PC-3 (cell line): ENCODE measurements at regions not wholly inside any gene's neighbourhood (a gene's known extent, or its start where the extent isn't known, plus 50 kb on each side); places are given as distances from the start of the nearest gene placed in this dataset.

Source experiments
- ATAC-seq: fragments of 200-7000 bp; cut with Tn5 transposase; 2 replicates; pipeline ENCODE4 v1.9.1; 2020; ENCODE audit warnings: mild to moderate bottlenecking, moderate library complexity
- BruUV-seq: library from RNA; stranded (reverse); fragments of 400-500 nt; replicated peaks from 2 replicates; lab custom pipeline; 2021; lab: Mats Ljungman, UMichigan
- CTCF ChIA-PET: fragments of 300-600 bp; sonication (Branson Sonifier 250); formaldehyde crosslinking; loops from one replicate; lab custom pipeline; 2022; ENCODE audit warnings: antibody characterized with exemption; lab: Charles Lee
- POLR2A ChIA-PET: fragments of 300-600 bp; sonication (Branson Sonifier 250); formaldehyde crosslinking; loops from one replicate; lab custom pipeline; 2022; ENCODE audit warnings: antibody characterized with exemption; ENCODE audit not compliant: unreplicated experiment; lab: Charles Lee
- DNase-seq: peaks from one replicate; pipeline ENCODE4 v3.0.0-alpha.2; 2015
- H2AFZ ChIP-seq: fragments of 300-600 bp; sonication (generic); 2 replicates; pipeline ENCODE4 v1.6.0; 2016; ENCODE audit warnings: antibody characterized with exemption, low read length
- H3F3A ChIP-seq: fragments of 300-600 bp; sonication (generic); one replicate; pipeline ENCODE4 v1.6.0; 2017; ENCODE audit warnings: antibody characterized with exemption, low read length, control low read depth, mild to moderate bottlenecking; ENCODE audit not compliant: unreplicated experiment
- H3K27ac ChIP-seq: fragments of 300-600 bp; sonication (generic); 2 replicates; pipeline ENCODE4 v1.5.1; 2016; ENCODE audit warnings: mild to moderate bottlenecking, low read length
- H3K27me3 ChIP-seq: fragments of 300-600 bp; sonication (generic); 2 replicates; pipeline ENCODE4 v1.6.1; 2016; ENCODE audit warnings: low read length, mixed read lengths
- H3K36me3 ChIP-seq: fragments of 300-600 bp; sonication (generic); 2 replicates; pipeline ENCODE4 v1.6.1; 2016; ENCODE audit warnings: low read depth, mixed run types, low read length, mixed read lengths
- H3K4me1 ChIP-seq: fragments of 300-600 bp; sonication (generic); 2 replicates; pipeline ENCODE4 v1.5.1; 2016; ENCODE audit warnings: low read length; ENCODE audit not compliant: insufficient read depth
- H3K4me2 ChIP-seq: fragments of 300-600 bp; sonication (generic); 2 replicates; pipeline ENCODE4 v1.6.0; 2016; ENCODE audit warnings: low read length
- H3K4me3 ChIP-seq: fragments of 300-600 bp; sonication (generic); 2 replicates; pipeline ENCODE4 v1.5.1; 2016; ENCODE audit warnings: mild to moderate bottlenecking, low read length, mixed read lengths
- H3K79me2 ChIP-seq: fragments of 300-600 bp; sonication (generic); 2 replicates; pipeline ENCODE4 v1.6.1; 2017; ENCODE audit warnings: low read length, mixed read lengths
- H3K9ac ChIP-seq: fragments of 300-600 bp; sonication (generic); 2 replicates; pipeline ENCODE4 v1.6.0; 2016; ENCODE audit warnings: mild to moderate bottlenecking, low read length
- H3K9me2 ChIP-seq: fragments of 300-600 bp; sonication (generic); replicated peaks from 2 replicates; pipeline ENCODE4 v1.6.1; 2016; ENCODE audit warnings: mixed run types, low read length, mixed read lengths
- H3K9me3 ChIP-seq: fragments of 300-600 bp; sonication (generic); 2 replicates; pipeline ENCODE4 v1.6.1; 2016; ENCODE audit warnings: low read length, mixed read lengths
- H4K20me1 ChIP-seq: fragments of 300-600 bp; sonication (generic); 2 replicates; pipeline ENCODE4 v1.6.1; 2016; ENCODE audit warnings: low read length, mixed read lengths
- EZH2 ChIP-seq: fragments of 300-600 bp; sonication (generic); IDR thresholded peaks from one replicate; pipeline ENCODE4 v1.6.1; 2017; ENCODE audit warnings: antibody characterized with exemption, mild to moderate bottlenecking, low read length; ENCODE audit not compliant: unreplicated experiment
- EZH2phosphoT487 ChIP-seq: fragments of 300-600 bp; sonication (generic); IDR thresholded peaks from 2 replicates; pipeline ENCODE4 v1.6.1; 2018; ENCODE audit warnings: mild to moderate bottlenecking, antibody characterized with exemption, low read length, borderline replicate concordance
- intact Hi-C: fragments of 100-400 bp; cut with micrococcal nuclease; formaldehyde crosslinking; loops from 2 replicates; pipeline ENCODE4 v1.9.0; 2023
- TF ChIP-seq, protein P1 (sequence below): fragments of 300-600 bp; sonication (generic); conservative IDR thresholded peaks from 2 replicates; pipeline ENCODE4 v1.5.1; 2017; ENCODE audit warnings: antibody characterized with exemption, low read depth, mild to moderate bottlenecking, low read length

DNA sequence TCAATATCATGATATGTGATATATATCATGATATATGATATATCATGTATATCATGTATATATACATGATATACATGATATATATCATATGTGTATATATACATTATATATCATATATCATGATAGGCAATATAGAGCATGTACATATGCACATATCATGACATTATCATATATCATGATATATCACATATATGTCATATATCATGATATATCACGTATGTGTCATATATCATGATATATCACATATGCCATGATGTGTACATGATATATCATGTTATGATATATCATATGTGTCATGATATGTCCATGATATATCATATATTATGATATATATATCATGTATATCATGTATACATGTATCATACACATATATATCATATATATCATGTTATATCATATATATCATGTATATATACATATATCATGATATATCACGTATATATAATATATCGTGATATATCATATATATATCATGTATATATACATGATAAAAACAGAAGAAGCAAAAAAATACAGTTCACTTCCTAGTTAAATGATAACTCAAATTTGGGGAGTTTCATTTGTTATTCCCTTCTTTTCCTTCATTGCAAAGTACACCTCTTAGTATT, 670.1 kb upstream of the EPHA5 start:
- CTCF ChIA-PET = no interaction called here
- H3K9me2 ChIP-seq = no peaks in the 10 kb centered on the region
- H3K79me2 ChIP-seq = no peaks in the 10 kb centered on the region
- H3K4me2 ChIP-seq = no peak overlapping the region
- no TSS peak for BruUV-seq
- no peak for DNase-seq
- POLR2A ChIA-PET = no interaction called here
- no peak overlapping the region for H3K4me3 ChIP-seq
- no peaks in the 10 kb centered on the region for H3K4me1 ChIP-seq
- H3F3A ChIP-seq = no peaks in the 10 kb centered on the region
- TF ChIP-seq EZH2 (no peak), EZH2phosphoT487 (no peak)
- TF ChIP-seq, protein P1, sequence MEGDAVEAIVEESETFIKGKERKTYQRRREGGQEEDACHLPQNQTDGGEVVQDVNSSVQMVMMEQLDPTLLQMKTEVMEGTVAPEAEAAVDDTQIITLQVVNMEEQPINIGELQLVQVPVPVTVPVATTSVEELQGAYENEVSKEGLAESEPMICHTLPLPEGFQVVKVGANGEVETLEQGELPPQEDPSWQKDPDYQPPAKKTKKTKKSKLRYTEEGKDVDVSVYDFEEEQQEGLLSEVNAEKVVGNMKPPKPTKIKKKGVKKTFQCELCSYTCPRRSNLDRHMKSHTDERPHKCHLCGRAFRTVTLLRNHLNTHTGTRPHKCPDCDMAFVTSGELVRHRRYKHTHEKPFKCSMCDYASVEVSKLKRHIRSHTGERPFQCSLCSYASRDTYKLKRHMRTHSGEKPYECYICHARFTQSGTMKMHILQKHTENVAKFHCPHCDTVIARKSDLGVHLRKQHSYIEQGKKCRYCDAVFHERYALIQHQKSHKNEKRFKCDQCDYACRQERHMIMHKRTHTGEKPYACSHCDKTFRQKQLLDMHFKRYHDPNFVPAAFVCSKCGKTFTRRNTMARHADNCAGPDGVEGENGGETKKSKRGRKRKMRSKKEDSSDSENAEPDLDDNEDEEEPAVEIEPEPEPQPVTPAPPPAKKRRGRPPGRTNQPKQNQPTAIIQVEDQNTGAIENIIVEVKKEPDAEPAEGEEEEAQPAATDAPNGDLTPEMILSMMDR = no peak
- no peaks in the 10 kb centered on the region for H3K36me3 ChIP-seq
- H3K9me3 ChIP-seq = no peaks in the 10 kb centered on the region
- no peak for ATAC-seq
- H2AFZ ChIP-seq = no peak overlapping the region
- no peak overlapping the region for H3K27ac ChIP-seq
- H3K27me3 ChIP-seq = no peaks in the 10 kb centered on the region
- H3K9ac ChIP-seq = no peak overlapping the region
- intact Hi-C loops = no loop called here
- no peaks in the 10 kb centered on the region for H4K20me1 ChIP-seq

DNA sequence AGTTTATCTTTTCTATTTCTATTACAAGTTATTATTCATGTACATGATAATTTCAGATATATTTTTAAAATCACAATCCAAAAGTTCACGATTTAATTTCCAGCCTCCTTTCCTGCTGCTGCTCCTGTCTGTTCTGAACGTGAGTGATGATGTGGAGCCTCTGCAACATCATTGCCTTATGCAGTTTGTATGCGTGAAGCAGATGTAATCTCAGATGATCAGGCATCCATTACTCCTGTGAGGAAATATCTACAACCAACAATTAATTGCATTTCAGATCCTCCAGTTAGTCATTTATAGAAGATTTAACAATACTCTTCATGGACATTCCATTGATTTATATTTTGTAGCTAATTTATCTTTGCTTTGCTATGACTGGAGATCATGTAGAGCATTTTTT, 668.7 kb upstream of the EPHA5 start:
- no peaks in the 10 kb centered on the region for H3F3A ChIP-seq
- H3K4me1 ChIP-seq = no peaks in the 10 kb centered on the region
- no peak for ATAC-seq
- no peak overlapping the region for H3K27ac ChIP-seq
- CTCF ChIA-PET = no interaction called here
- no peak overlapping the region for H3K4me3 ChIP-seq
- H3K4me2 ChIP-seq = no peak overlapping the region
- intact Hi-C loops = no loop called here
- DNase-seq = no peak
- no peak overlapping the region for H2AFZ ChIP-seq
- POLR2A ChIA-PET = no interaction called here
- TF ChIP-seq, protein P1 = no peak
- TF ChIP-seq EZH2 = no peak
- H3K9me2 ChIP-seq = no peaks in the 10 kb centered on the region
- no peaks in the 10 kb centered on the region for H3K36me3 ChIP-seq
- H3K79me2 ChIP-seq = no peaks in the 10 kb centered on the region
- no TSS peak for BruUV-seq
- H4K20me1 ChIP-seq = no peaks in the 10 kb centered on the region
- H3K9ac ChIP-seq = no peak overlapping the region
- no peaks in the 10 kb centered on the region for H3K27me3 ChIP-seq
- no peaks in the 10 kb centered on the region for H3K9me3 ChIP-seq

DNA sequence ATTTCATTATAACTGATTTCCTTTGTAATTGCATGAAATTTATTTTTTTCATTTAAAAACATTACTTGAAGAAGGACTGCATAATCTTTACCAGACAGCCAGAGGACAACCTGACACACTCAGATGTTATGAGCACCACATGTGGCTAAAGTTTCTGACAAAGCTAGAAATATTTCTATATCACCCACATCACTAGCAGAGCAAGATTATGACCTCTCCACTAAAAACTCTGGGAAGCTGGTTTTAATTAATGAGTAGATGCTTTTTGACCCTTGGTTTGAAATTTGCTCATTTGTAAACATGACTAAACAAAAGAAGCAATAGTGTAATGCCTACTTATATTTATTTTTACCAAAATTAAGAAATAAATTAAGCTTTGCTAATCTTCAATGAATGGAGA, 661.5 kb upstream of the EPHA5 start:
- Histone ChIP-seq H3K27me3 (no peaks in the 10 kb centered on the region), H2AFZ (no peak overlapping the region), H3K9me2 (no peaks in the 10 kb centered on the region), H3K9me3 (no peaks in the 10 kb centered on the region), H3K36me3 (no peaks in the 10 kb centered on the region), H3F3A (no peaks in the 10 kb centered on the region), H3K4me3 (no peak overlapping the region), H4K20me1 (no peaks in the 10 kb centered on the region), H3K27ac (no peak overlapping the region), H3K9ac (no peak overlapping the region), H3K4me2 (no peak overlapping the region), H3K79me2 (no peaks in the 10 kb centered on the region), H3K4me1 (peaks cover 4% of the 10 kb centered on the region; the same call in 1 of the 2 replicates)
- ChIA-PET POLR2A (no interaction called here), CTCF (no interaction called here)
- TF ChIP-seq EZH2 = no peak
- TF ChIP-seq, protein P1 = no peak
- BruUV-seq = no TSS peak
- intact Hi-C loops = no loop called here
- ATAC-seq (no peak), DNase-seq (no peak)
